ENCODE measurements at regions not wholly inside any gene's neighbourhood (a gene's known extent, or its start where the extent isn't known, plus 50 kb on each side); places are given as distances from the start of the nearest gene placed in this dataset.

GRCh38 chr18:78713069-78713468, 266.5 kb upstream of the SALL3 start:
- no peak for TF ChIP-seq CTCF (IDR thresholded peaks at IDR 0.05; ENCODE audit: low read depth, low read length)
- DNase-seq (ENCODE audit: low read depth, low spot score) = no peak
- H3K4me3 ChIP-seq (ENCODE audit: low read depth, low read length) = no peak overlapping the region
- in situ Hi-C loops (cut with HindIII; ENCODE audit: low sequenced_read_pairs) = no loop called here

GRCh38 chr18:78713726-78714125, 265.9 kb upstream of the SALL3 start:
- in situ Hi-C loops (cut with HindIII; ENCODE audit: low sequenced_read_pairs) = no loop called here
- H3K4me3 ChIP-seq (ENCODE audit: low read depth, low read length) = no peak overlapping the region
- TF ChIP-seq CTCF (IDR thresholded peaks at IDR 0.05; ENCODE audit: low read depth, low read length) = no peak
- no peak for DNase-seq (ENCODE audit: low read depth, low spot score)

GRCh38 chr18:78716022-78716421, 263.6 kb upstream of the SALL3 start:
- TF ChIP-seq CTCF (IDR thresholded peaks at IDR 0.05; ENCODE audit: low read depth, low read length) = no peak
- no peak for DNase-seq (ENCODE audit: low read depth, low spot score)
- in situ Hi-C loops (cut with HindIII; ENCODE audit: low sequenced_read_pairs) = no loop called here
- H3K4me3 ChIP-seq (ENCODE audit: low read depth, low read length) = no peak overlapping the region

- in situ Hi-C loops (cut with HindIII; ENCODE audit: low sequenced_read_pairs) = no loop called here
- no peak for TF ChIP-seq CTCF (IDR thresholded peaks at IDR 0.05; ENCODE audit: low read depth, low read length)
- H3K4me3 ChIP-seq (ENCODE audit: low read depth, low read length) = no peak overlapping the region
- no peak for DNase-seq (ENCODE audit: low read depth, low spot score)
Measured at GRCh38 chr18:78716581-78716980, 263.0 kb upstream of the SALL3 start.

- no peak for TF ChIP-seq CTCF (IDR thresholded peaks at IDR 0.05; ENCODE audit: low read depth, low read length)
- DNase-seq (ENCODE audit: low read depth, low spot score) = no peak
- in situ Hi-C loops (cut with HindIII; ENCODE audit: low sequenced_read_pairs) = no loop called here
Measured at GRCh38 chr18:78717051-78717765, 262.4 kb upstream of the SALL3 start.

GRCh38 chr18:78717766-78718150, 261.9 kb upstream of the SALL3 start:
- no peak for TF ChIP-seq CTCF (IDR thresholded peaks at IDR 0.05; ENCODE audit: low read depth, low read length)
- in situ Hi-C loops (cut with HindIII; ENCODE audit: low sequenced_read_pairs) = no loop called here
- DNase-seq (ENCODE audit: low read depth, low spot score) = no peak
- no peak overlapping the region for H3K4me3 ChIP-seq (ENCODE audit: low read depth, low read length)

More at GRCh38 chr18:78717051-78717765, 262.4 kb upstream of the SALL3 start:
- H3K4me3 ChIP-seq (ENCODE audit: low read depth, low read length) = no peak overlapping the region

Data from astrocyte of the spinal cord (primary cell).